22Rv1 (cell line): ENCODE measurements at regions not wholly inside any gene's neighbourhood (a gene's known extent, or its start where the extent isn't known, plus 50 kb on each side); places are given as distances from the start of the nearest gene placed in this dataset.

Experiments
- H3K27ac ChIP-seq: fragments of 450-650 bp; 2 replicates; pipeline ENCODE4 v1.5.1; 2017
- ZFX ChIP-seq: fragments of 450-650 bp; IDR thresholded peaks from 2 replicates; pipeline ENCODE4 v1.6.1; 2017; ENCODE audit warnings: antibody characterized with exemption, borderline replicate concordance
- TF ChIP-seq, protein P1 (sequence below): fragments of 450-650 bp; IDR thresholded peaks from 2 replicates; pipeline ENCODE4 v1.5.1; 2017; ENCODE audit warnings: mild to moderate bottlenecking

DNA sequence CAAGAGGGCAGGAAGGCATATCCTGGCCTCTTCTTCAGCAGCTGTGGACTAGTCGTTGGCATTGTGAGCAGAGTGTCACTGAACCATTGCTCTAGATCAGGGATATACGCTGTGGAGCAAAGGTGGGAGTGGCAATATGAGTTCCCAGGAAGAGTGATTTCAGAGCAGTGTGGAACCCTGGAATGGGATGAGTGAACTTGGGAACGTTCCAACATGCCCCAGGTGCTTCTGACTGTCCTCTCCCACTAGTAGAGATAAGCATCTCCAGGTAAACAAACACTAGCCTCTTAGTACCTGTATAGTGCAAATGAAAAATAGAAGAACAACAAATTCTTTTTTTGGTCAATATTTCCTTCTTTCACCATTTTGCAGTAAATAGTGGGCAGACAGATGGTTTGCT, 123.6 kb upstream of the VEPH1 start:
- no peak overlapping the region for H3K27ac ChIP-seq
- TF ChIP-seq, protein P1, sequence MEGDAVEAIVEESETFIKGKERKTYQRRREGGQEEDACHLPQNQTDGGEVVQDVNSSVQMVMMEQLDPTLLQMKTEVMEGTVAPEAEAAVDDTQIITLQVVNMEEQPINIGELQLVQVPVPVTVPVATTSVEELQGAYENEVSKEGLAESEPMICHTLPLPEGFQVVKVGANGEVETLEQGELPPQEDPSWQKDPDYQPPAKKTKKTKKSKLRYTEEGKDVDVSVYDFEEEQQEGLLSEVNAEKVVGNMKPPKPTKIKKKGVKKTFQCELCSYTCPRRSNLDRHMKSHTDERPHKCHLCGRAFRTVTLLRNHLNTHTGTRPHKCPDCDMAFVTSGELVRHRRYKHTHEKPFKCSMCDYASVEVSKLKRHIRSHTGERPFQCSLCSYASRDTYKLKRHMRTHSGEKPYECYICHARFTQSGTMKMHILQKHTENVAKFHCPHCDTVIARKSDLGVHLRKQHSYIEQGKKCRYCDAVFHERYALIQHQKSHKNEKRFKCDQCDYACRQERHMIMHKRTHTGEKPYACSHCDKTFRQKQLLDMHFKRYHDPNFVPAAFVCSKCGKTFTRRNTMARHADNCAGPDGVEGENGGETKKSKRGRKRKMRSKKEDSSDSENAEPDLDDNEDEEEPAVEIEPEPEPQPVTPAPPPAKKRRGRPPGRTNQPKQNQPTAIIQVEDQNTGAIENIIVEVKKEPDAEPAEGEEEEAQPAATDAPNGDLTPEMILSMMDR, result no peak
- no peak for TF ChIP-seq ZFX

DNA sequence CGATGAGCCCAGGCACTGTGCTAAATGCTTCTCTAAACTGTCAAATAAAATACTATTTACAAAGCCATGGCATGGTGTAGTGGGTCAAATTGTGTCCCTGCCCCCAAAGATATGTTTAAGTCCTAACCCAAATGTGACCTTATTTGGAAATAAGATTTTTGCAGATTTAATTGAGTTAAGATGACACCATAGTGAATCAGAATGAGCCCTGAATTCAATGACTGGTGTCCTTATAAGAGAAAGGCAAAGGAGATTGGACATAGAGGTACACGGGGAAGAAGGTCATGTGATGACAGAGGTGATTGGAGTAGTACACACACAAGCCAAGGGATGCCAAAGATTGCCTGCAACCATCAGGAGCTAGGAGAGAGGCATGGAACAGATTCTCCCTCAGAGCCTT, 121.6 kb upstream of the VEPH1 start:
- no peak overlapping the region for H3K27ac ChIP-seq
- TF ChIP-seq, protein P1, result no peak
- TF ChIP-seq ZFX, result no peak

DNA sequence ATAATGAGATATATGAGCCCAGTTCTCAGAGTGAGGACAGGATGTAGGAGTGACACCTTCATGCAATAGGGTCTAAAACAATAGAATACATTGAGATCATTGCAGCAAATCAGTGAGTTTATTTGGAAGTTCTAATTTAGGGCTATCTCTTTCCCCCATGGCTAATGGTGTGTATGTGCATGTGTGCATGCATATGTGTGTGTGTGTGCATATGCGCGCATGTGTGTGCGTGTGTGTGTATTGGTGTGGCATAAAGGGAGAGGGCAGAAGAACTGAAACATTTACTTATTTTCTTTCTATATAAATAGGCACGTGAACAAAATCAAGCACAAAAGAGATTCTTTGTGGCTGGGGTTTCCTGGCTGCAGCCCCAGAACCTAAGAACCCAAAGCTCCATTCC, 115.7 kb upstream of the VEPH1 start:
- TF ChIP-seq, protein P1, result no peak
- no peak for TF ChIP-seq ZFX

DNA sequence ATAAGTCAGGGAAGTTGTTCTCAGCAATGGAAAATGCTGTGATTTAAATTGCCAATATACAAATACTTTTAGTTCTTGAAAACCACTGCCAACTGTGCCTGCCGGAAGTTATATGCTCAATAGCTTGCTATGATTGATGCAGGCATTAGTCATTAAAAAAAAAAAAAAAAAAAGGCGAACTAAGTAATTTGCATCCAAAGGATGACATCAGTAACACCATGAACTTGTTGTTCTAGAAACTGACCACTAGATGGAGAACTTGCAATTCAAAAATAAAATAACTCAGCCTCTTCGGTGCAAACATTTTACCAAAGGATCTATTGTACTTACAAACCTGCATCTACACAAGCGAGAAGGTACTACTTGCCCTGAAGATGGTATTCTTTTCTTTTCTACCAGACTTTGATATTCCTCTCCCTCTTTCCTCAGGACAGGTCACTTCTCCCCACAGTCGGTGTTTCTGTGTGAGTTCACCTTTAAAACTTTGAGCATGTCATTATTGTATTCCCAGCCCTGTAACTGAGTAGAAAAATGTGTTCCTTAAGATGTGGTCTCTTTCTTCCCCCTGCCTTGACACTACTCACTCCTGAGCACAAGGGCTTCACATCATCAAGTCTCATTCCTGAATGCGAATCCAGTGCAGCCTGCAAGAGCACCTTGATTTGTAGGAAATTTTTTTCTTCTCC, 115.0 kb upstream of the VEPH1 start:
- TF ChIP-seq, protein P1, result peak; percentile 73
- TF ChIP-seq ZFX, result no peak

More for the DNA sequence above, 115.7 kb upstream of the VEPH1 start:
- no peak overlapping the region for H3K27ac ChIP-seq

DNA sequence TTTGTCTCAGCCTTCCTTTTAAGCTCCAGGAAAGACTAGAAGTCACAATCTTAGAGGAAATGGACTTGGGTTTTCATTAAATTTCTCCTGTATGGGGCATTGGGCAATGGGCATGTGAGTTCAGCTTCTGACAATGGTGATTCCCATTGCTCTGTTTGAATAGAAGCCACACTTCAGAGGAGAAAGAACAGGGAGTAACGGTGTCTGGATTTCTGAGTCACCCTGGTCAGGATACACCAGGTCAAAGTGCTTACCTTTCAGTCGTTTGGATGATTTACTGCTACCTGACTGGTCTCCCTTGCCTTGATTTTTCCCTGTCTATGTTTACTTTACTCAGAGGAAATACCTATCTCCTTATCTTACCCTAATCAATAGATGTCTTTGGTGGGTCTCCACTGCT, 111.7 kb upstream of the VEPH1 start:
- TF ChIP-seq, protein P1, result no peak
- no peak for TF ChIP-seq ZFX
- no peak overlapping the region for H3K27ac ChIP-seq

More for the DNA sequence above, 115.0 kb upstream of the VEPH1 start:
- no peak overlapping the region for H3K27ac ChIP-seq

DNA sequence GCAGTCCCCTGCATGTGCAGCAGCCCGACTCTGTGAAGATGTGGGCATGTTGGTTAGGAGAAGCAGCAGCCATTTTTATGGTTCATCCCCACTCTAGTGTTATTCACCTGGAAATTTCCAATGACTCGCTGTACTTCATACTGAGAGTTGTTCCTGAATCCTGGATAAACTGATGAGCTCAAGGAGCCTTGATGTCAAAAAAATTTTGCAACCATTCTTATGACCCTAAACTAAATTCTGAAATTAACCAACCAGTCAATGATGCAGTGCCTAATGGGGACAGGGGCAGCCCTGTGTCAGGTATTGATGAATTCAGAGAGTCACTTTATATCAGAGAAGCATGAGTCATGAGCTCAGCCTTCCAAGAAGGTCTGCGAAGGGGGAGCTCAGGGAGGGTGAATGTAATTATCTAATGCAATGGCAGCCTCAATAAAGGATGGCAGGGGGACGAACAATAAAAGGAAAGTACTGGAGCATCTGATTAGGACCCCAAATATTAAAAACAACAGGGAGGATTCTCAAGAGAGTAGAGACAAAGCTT, 108.4 kb upstream of the VEPH1 start:
- TF ChIP-seq, protein P1, result no peak
- TF ChIP-seq ZFX, result no peak
- H3K27ac ChIP-seq, result no peak overlapping the region

DNA sequence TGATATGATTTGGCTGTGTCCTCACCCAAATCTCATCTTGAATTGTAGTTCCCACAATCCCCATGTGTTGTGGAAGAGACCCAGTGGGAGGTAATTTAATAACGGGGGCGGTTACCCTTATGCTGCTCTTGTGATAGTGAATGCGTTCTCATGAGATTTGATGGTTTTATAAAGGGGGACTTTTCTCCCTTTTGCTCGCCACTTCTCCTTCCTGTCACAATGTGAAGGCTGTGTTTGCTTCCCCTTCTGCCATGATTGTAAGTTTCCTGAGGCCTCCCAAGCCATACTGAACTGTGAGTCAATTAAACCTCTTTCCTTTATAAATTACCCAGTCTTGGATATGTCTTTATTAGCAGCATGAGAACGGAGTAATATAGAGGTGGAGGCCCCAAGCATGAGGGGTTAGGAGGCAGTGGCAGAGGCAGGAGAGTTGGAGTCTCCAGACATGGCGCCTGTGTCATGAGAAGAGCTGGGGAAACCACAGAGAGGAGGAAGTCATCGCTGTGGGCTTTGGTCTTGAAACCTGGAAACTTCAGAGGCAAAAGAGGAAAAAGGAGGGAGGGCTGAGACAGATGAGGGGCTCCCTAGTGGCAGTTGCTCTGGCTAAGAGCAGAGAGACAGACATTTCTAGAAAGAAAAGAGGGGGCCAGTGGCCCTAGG, 107.8 kb upstream of the VEPH1 start:
- TF ChIP-seq, protein P1, result no peak
- no peak for TF ChIP-seq ZFX
- no peak overlapping the region for H3K27ac ChIP-seq
